Activated CD4-positive, alpha-beta T cell treated with anti-CD3 and anti-CD28 coated beads, Interleukin-2, amount 50 U/mL, for 24 hours (primary cell): ENCODE measurements at regions not wholly inside any gene's neighbourhood (a gene's known extent, or its start where the extent isn't known, plus 50 kb on each side); places are given as distances from the start of the nearest gene placed in this dataset.
"Not testable (repeated sequence)": the region's sequence is repeated elsewhere in the genome, so short reads cannot be mapped to it uniquely, and the experiment has no call there.

Source experiments
- DNase-seq, 2 donors: peaks; one replicate each; pipeline ENCODE4 v3.0.0-alpha.2; 2020; ENCODE audit warnings: low read depth in 1 of 2, low spot score in 1 of 2

- not testable (repeated sequence) for DNase-seq
These were observed 136.4 kb upstream of the FAM174A start for GRCh38 chr5:100398815-100399214.

- not testable (repeated sequence) for DNase-seq
These were observed 155.8 kb upstream of the FAM174A start for GRCh38 chr5:100379254-100379858.

- not testable (repeated sequence) for DNase-seq
These were observed 170.3 kb upstream of the FAM174A start for GRCh38 chr5:100364757-100365478.

GRCh38 chr5:100364343-100364742, 170.8 kb upstream of the FAM174A start:
- not testable (repeated sequence) for DNase-seq

- not testable (repeated sequence) for DNase-seq
These were observed 175.2 kb upstream of the FAM174A start for GRCh38 chr5:100359998-100360397.

- not testable (repeated sequence) for DNase-seq
These were observed 188.9 kb upstream of the FAM174A start for GRCh38 chr5:100346269-100346668.

- DNase-seq, result not testable (repeated sequence)
These were observed 193.7 kb upstream of the FAM174A start for GRCh38 chr5:100341485-100341884.

GRCh38 chr5:100322483-100322882, 212.7 kb upstream of the FAM174A start:
- no peak for DNase-seq

GRCh38 chr5:100319885-100320284, 215.3 kb upstream of the FAM174A start:
- DNase-seq, result no peak

- no peak for DNase-seq
These were observed 221.5 kb upstream of the FAM174A start for GRCh38 chr5:100313657-100314056.

- DNase-seq, result no peak
These were observed 223.4 kb upstream of the FAM174A start for GRCh38 chr5:100311806-100312205.

GRCh38 chr5:100306000-100306399, 229.2 kb upstream of the FAM174A start:
- no peak for DNase-seq

- DNase-seq, result no peak
These were observed 232.0 kb upstream of the FAM174A start for GRCh38 chr5:100303216-100303615.

GRCh38 chr5:100299261-100299660, 235.9 kb upstream of the FAM174A start:
- no peak for DNase-seq

GRCh38 chr5:100276071-100276470, 259.1 kb upstream of the FAM174A start:
- no peak for DNase-seq

GRCh38 chr5:100275631-100276030, 259.5 kb upstream of the FAM174A start:
- DNase-seq, result no peak

GRCh38 chr5:100273846-100274580, 261.2 kb upstream of the FAM174A start:
- no peak for DNase-seq

GRCh38 chr5:100270023-100270771, 265.0 kb upstream of the FAM174A start:
- DNase-seq, result no peak

GRCh38 chr5:100260968-100261367, 274.2 kb upstream of the FAM174A start:
- DNase-seq, result no peak

GRCh38 chr5:100252944-100253343, 282.2 kb upstream of the FAM174A start:
- DNase-seq, result no peak

GRCh38 chr5:100252037-100252436, 283.1 kb upstream of the FAM174A start:
- DNase-seq, result no peak
